Tibial artery (tissue), 4 donors: ENCODE measurements at regions not wholly inside any gene's neighbourhood (a gene's known extent, or its start where the extent isn't known, plus 50 kb on each side); places are given as distances from the start of the nearest gene placed in this dataset.

Source experiments
- DNase-seq, 2 donors: peaks; one replicate each; pipeline ENCODE4 v3.0.0-alpha.2; 2019
- H3K27ac ChIP-seq, 2 donors: fragments of 200-600 bp; sonication (generic) in 1 of 2; 1 replicate in 1 of 2; 2 replicates in 1 of 2; pipeline ENCODE4 v1.5.1; 2018 to 2019; ENCODE audit warnings: mild to moderate bottlenecking in 1 of 2
- H3K27me3 ChIP-seq, 2 donors: fragments of 200-600 bp; sonication (generic) in 1 of 2; one replicate each; pipeline versions ENCODE4 v1.5.1 to v1.6.0; 2016 to 2019
- H3K36me3 ChIP-seq, 3 donors: fragments of 200-600 bp; sonication (generic) in 2 of 3; one replicate each; pipeline ENCODE4 v1.5.1; 2016 to 2019; ENCODE audit warnings: mild to moderate bottlenecking in 2 of 3
- H3K4me1 ChIP-seq, 4 donors: fragments of 200-600 bp; sonication (generic) in 2 of 4; 1 replicate in 3 of 4; 2 replicates in 1 of 4; pipeline ENCODE4 v1.5.1; 2016 to 2019
- H3K4me3 ChIP-seq, 2 donors: fragments of 200-600 bp; sonication (generic) in 1 of 2; 1 replicate in 1 of 2; 2 replicates in 1 of 2; pipeline ENCODE4 v1.5.1; 2018 to 2019; ENCODE audit warnings: mild to moderate bottlenecking in 2 of 2
- H3K9me3 ChIP-seq, 3 donors: fragments of 200-600 bp; sonication (generic) in 1 of 3; one replicate each; pipeline ENCODE4 v1.5.1; 2016 to 2019
- intact Hi-C: fragments of 100-400 bp; cut with DNase I; formaldehyde crosslinking; loops from one replicate; pipeline ENCODE4 v1.15.0; 2023; ENCODE audit warnings: low total_unique reads
- TF ChIP-seq, protein P1 (sequence below), 2 experiments: fragments of 200-600 bp in 1 of 2; fragments of 450-650 bp in 1 of 2; IDR thresholded peaks; one replicate each; pipeline ENCODE4 v1.5.1; 2017 to 2019; ENCODE audit warnings: antibody characterized with exemption in 2 of 2, mild to moderate bottlenecking in 1 of 2, moderate library complexity in 1 of 2

DNA sequence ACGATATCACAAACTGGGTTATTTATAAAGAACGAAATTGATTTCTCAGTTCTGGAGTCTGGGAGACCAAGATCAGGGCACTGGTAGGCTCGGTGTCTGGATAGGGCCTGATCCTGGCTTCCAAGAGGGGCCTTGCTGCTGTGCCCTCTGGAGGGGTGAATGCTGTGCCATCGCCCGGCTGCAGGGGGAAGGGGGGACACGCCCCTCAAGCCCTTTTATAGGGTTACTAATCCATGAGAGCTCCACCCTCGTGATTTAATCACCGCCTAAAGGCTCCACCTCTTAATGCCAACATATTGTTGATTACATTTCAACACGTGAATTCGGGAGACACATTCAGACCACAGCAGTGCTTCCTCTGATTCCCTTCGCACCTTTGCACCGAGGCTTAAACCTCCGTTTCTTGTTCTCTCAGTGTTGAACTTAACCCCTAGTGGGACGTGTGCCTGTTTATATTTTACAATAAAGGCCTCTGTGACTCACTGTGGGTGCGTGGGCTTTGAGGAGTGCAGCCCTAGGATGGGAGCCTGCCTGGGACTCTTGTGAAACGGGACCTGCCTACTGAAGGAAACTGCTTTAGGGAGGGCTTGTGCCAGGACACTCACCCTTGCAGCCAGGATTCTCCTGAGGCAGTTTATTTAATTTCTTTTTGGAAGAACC is 52.4 kb upstream of the SPATA13 start:
- no peak for DNase-seq
- no peak overlapping the region for H3K4me3 ChIP-seq
- H3K27me3 ChIP-seq, result no peaks in the 10 kb centered on the region
- no peak overlapping the region for H3K27ac ChIP-seq
- H3K9me3 ChIP-seq, result no peaks in the 10 kb centered on the region
- intact Hi-C loops, result no loop called here
- TF ChIP-seq, protein P1, sequence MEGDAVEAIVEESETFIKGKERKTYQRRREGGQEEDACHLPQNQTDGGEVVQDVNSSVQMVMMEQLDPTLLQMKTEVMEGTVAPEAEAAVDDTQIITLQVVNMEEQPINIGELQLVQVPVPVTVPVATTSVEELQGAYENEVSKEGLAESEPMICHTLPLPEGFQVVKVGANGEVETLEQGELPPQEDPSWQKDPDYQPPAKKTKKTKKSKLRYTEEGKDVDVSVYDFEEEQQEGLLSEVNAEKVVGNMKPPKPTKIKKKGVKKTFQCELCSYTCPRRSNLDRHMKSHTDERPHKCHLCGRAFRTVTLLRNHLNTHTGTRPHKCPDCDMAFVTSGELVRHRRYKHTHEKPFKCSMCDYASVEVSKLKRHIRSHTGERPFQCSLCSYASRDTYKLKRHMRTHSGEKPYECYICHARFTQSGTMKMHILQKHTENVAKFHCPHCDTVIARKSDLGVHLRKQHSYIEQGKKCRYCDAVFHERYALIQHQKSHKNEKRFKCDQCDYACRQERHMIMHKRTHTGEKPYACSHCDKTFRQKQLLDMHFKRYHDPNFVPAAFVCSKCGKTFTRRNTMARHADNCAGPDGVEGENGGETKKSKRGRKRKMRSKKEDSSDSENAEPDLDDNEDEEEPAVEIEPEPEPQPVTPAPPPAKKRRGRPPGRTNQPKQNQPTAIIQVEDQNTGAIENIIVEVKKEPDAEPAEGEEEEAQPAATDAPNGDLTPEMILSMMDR (IDR thresholded peaks at IDR 0.05), result no peak
- no peaks in the 10 kb centered on the region for H3K4me1 ChIP-seq
- H3K36me3 ChIP-seq, result no peaks in the 10 kb centered on the region

DNA sequence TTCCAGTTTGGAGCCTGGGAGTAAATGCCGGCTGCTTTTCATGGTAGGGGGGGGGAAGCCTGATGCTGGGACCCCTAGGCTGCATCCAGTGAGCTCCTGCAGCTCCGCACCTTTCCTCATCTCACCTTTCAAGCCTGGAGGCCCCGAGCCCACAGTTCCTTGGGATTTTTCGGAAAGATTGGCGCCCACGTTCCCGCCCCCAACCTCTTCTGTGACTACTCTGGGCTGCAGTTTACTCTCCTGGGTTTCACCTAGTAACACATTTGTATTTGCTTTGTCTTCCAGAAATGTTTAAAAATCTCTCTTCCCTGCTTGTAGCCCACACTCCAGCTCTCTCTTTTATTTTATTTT is 51.9 kb upstream of the SPATA13 start:
- Histone ChIP-seq H3K9me3 (no peaks in the 10 kb centered on the region), H3K36me3 (no peaks in the 10 kb centered on the region), H3K4me3 (no peak overlapping the region), H3K4me1 (no peaks in the 10 kb centered on the region), H3K27me3 (no peaks in the 10 kb centered on the region), H3K27ac (no peak overlapping the region)
- intact Hi-C loops, result no loop called here
- TF ChIP-seq, protein P1 (IDR thresholded peaks at IDR 0.05), result no peak
- no peak for DNase-seq

DNA sequence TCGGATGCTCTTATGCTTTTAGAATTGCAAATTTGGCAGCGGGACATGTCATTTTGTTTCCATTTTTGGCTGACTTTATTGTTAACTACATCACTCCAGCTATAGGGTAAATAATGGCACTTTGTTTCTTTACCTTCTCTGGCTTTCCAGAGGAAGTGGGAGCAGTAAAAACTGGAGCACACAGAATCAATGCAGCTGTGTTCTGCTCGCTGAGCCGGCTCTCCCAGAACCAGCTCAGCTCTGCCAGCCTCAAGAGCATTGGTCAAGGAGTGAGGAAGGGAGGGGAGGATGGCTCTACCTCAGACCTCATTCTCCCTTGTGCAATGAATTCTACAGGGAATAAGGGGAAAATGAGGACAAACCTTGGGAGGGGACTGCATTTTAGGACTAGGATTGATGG is 50.5 kb upstream of the SPATA13 start:
- intact Hi-C loops, result no loop called here

More for the DNA sequence above, 50.5 kb upstream of the SPATA13 start:
- Histone ChIP-seq H3K36me3 (no peaks in the 10 kb centered on the region), H3K4me3 (no peak overlapping the region), H3K27me3 (no peaks in the 10 kb centered on the region), H3K4me1 (no peaks in the 10 kb centered on the region), H3K9me3 (no peaks in the 10 kb centered on the region), H3K27ac (no peak overlapping the region)
- no peak for DNase-seq
- TF ChIP-seq, protein P1 (IDR thresholded peaks at IDR 0.05), result no peak
